Activated naive CD4-positive, alpha-beta T cell treated with anti-CD3 and anti-CD28 coated beads, Interleukin-2, amount 10 ng/mL, durations not matched to agents 7 days and 5 days (primary cell): ENCODE measurements at regions not wholly inside any gene's neighbourhood (a gene's known extent, or its start where the extent isn't known, plus 50 kb on each side); places are given as distances from the start of the nearest gene placed in this dataset.

Experiments used
- CTCF ChIA-PET: fragments of 350-600 bp; sonication (Branson Sonifier 250); formaldehyde crosslinking; loops from one replicate; lab custom pipeline; 2021; ENCODE audit warnings: antibody characterized with exemption; lab: Charles Lee
- DNase-seq: peaks from one replicate; pipeline ENCODE4 v3.0.0-alpha.2; 2020
- H3K27ac Mint-ChIP-seq: one replicate; pipeline ENCODE4 v1.8.0; 2021; ENCODE audit warnings: mild to moderate bottlenecking, moderate library complexity, mixed read lengths
- H3K27me3 Mint-ChIP-seq: one replicate; pipeline ENCODE4 v1.8.0; 2021; ENCODE audit warnings: mild to moderate bottlenecking, mixed read lengths
- H3K36me3 Mint-ChIP-seq: one replicate; pipeline ENCODE4 v1.8.0; 2021; ENCODE audit warnings: mixed read lengths
- H3K4me1 Mint-ChIP-seq: one replicate; pipeline ENCODE4 v1.8.0; 2021; ENCODE audit warnings: mixed read lengths
- H3K4me3 Mint-ChIP-seq: one replicate; pipeline ENCODE4 v1.8.0; 2021; ENCODE audit warnings: mild to moderate bottlenecking, moderate library complexity, mixed read lengths
- H3K9me3 Mint-ChIP-seq: one replicate; pipeline ENCODE4 v1.8.0; 2021; ENCODE audit warnings: mixed read lengths

DNA sequence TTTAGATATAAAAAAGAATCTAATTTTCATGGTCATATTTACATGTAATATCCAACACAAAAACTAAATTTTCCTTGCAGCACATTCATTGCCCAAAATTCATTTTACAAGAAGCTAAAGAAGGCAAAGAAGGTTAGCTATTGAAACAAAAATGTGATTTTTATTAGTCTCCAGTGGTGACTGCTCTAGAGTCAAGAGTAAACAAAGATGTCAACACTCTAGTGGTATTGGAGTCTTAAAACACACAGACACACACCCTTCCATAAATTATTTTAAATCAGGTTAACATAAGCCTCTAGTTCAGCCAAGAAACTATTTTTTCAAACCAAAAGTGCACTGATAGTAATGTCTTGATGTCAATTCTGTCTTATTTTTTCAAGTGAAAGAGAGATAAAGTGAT, 329.2 kb downstream of the ZNF608 start:
- no peak overlapping the region for H3K27ac Mint-ChIP-seq
- H3K9me3 Mint-ChIP-seq = peaks cover 2% of the 10 kb centered on the region
- H3K36me3 Mint-ChIP-seq = no peaks in the 10 kb centered on the region
- H3K4me1 Mint-ChIP-seq = no peaks in the 10 kb centered on the region
- H3K4me3 Mint-ChIP-seq = no peak overlapping the region
- H3K27me3 Mint-ChIP-seq = no peaks in the 10 kb centered on the region
- CTCF ChIA-PET = no interaction called here
- no peak for DNase-seq

DNA sequence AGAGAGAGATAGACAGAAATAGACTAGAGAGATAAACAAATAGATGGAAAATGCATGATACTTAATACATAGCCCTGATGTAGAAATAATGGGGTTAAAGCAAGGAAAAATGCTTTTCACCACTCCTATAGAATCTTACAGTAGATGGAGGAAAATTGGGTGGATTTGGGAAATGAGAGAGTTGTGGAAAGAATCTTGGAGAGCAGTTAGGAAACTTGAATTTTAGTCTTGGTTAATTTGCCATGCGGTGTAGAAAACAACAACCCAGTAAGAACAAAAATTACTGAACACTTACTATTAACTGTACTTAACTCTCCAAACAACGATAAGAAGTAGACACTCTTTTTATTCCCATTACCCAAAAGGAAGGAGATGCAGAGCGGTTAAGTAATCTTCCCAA, 329.8 kb downstream of the ZNF608 start:
- Mint-ChIP-seq H3K4me1 (no peaks in the 10 kb centered on the region), H3K4me3 (no peak overlapping the region), H3K27ac (no peak overlapping the region), H3K27me3 (no peaks in the 10 kb centered on the region), H3K36me3 (no peaks in the 10 kb centered on the region), H3K9me3 (no peaks in the 10 kb centered on the region)
- DNase-seq = no peak
- CTCF ChIA-PET = no interaction called here

DNA sequence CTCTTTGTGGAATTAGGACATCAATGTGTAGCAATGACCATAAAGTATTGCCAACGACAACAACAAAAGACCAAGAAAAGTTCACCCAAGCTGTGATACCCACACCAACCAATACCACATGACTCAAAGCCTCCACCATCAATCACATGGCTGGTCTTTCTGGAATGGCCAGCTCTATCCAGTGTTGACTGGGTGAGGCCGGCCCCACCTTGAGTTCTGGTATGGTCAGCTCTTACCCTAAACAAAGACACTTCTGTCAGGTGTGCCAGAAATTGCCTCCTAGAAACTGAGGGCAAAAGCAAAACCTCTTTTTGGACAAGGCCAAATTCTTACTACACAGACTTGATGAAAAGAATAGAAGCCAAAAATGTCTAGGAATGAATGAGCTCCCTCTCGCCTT, 331.5 kb downstream of the ZNF608 start:
- Mint-ChIP-seq H3K27me3 (no peaks in the 10 kb centered on the region), H3K27ac (no peak overlapping the region), H3K4me1 (no peaks in the 10 kb centered on the region), H3K36me3 (no peaks in the 10 kb centered on the region), H3K9me3 (no peaks in the 10 kb centered on the region), H3K4me3 (no peak overlapping the region)
- DNase-seq = no peak
- CTCF ChIA-PET = no interaction called here

DNA sequence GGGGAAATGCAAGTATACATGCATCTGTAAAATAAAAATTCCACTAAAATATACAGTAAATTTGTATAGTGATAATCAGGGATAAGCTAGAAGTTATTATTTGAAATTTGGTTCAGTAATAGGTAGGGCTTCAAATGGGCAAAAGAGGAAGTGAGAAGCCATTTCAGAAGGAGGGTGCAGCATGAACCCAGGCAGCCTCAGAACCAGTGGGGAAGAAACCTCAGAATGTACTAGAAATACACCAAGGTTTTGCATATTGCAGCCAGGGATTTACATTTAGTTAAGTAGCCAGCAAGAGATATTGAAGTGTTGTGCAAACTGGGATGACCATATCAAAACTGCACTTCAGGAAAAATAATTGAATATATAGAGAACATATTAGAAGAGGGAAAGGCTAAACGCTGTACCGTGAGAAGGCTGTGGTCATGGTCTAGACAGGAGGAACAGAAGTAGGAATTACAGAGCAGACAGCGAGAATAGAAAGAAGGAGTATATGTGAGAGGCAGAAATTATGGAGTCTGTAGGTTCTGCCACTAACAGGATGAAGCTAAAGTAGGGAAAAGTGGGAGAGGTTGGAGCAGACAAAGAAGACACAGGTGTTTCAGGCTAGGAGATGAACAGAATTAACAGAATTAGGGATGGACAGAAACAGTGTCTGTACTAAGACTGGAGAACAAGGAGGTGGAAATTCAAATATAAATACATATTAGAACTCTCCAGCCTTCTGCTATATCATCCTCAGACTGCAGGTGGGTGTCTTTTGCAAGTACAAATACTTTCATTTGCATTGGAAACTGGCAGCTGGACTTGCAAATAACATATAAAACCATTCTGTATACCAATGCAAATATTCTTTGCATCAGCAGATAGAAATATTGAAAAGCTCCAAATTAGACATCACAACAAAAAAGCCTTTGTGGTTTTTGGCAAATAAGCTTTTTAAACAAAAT, 335.6 kb downstream of the ZNF608 start:
- no peak for DNase-seq
- Mint-ChIP-seq H3K27me3 (no peaks in the 10 kb centered on the region), H3K9me3 (no peaks in the 10 kb centered on the region), H3K27ac (no peak overlapping the region), H3K4me3 (no peak overlapping the region), H3K36me3 (no peaks in the 10 kb centered on the region), H3K4me1 (no peaks in the 10 kb centered on the region)
- CTCF ChIA-PET = no interaction called here

DNA sequence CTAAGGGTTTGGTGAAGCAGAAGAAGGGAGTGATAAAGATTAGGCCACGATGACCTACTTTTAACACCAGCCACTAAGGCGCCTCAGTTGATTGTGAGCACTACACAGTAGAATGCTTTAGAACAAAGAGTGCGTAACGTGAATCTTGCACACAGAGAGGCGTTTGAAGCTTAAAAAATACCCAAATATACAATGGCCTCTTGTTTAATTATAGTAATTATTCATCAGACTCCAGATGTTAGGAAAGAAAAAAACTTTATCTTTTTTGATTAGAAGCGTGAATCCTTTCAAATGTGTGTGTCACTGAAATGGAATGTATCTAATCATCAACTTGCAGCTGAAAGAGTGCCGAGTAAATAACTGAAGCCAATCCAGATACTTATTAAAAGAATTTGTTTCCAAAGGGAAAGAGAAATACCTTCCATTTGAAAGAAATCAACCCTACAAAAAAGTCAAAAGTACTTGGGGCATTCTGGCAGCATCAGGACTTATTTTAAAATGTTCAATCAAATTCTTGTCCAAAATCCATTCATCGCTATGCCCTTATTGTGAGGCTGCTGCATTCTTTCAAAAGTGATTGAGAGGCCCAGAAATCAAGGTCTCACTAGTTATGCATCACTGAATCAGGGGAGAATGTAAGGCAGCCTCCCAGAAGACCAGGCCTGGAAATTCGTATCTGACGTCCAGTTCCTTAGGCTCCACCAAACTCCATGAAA, 337.5 kb downstream of the ZNF608 start:
- H3K9me3 Mint-ChIP-seq = no peaks in the 10 kb centered on the region
- H3K27me3 Mint-ChIP-seq = no peaks in the 10 kb centered on the region
- H3K4me3 Mint-ChIP-seq = no peak overlapping the region
- H3K27ac Mint-ChIP-seq = no peak overlapping the region
- H3K4me1 Mint-ChIP-seq = no peaks in the 10 kb centered on the region
- CTCF ChIA-PET = no interaction called here
- no peaks in the 10 kb centered on the region for H3K36me3 Mint-ChIP-seq
- DNase-seq = no peak

DNA sequence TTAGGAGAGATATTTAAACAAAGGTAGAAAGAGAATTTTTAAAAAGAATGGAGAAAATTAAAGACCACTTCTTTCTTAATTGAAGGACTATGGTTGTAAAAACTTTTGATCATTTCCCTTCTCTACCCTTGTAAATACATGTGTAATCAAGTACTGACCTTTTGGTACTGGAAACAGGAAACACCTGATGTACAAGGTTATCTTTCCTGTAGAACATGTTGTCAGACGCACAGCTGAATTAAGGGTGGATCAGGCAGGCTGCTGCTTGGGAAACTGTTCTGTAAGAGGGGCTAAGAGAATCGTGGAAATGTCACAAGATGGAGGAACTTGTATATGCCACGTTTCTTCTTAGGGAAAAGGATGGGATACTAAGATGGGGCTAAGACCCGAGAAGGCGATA, 341.6 kb downstream of the ZNF608 start:
- no peak overlapping the region for H3K4me3 Mint-ChIP-seq
- H3K27ac Mint-ChIP-seq = no peak overlapping the region
- no peaks in the 10 kb centered on the region for H3K36me3 Mint-ChIP-seq
- no peaks in the 10 kb centered on the region for H3K9me3 Mint-ChIP-seq
- DNase-seq = no peak
- no peaks in the 10 kb centered on the region for H3K27me3 Mint-ChIP-seq
- H3K4me1 Mint-ChIP-seq = no peaks in the 10 kb centered on the region
- CTCF ChIA-PET = no interaction called here

DNA sequence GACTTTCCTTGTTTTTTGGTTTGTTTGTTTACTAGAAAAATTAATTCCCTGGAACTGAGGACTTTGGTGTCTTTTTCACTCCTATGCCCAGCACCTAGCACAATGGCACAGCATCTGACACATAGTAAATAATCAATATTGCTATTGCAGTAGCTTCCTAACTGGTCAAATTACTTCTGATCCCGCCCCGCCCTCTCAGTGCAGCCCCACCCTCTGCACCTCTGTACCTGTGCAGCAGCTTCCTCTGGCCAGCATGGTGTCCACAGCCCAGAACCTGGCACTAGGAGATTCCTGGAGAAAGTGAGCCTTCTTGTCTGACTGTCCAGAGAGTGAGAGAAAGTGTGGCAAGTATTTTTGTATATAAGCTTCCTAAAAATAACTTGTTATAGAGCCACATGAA, 343.2 kb downstream of the ZNF608 start:
- no peaks in the 10 kb centered on the region for H3K36me3 Mint-ChIP-seq
- no peaks in the 10 kb centered on the region for H3K27me3 Mint-ChIP-seq
- no peaks in the 10 kb centered on the region for H3K9me3 Mint-ChIP-seq
- no peaks in the 10 kb centered on the region for H3K4me1 Mint-ChIP-seq
- no peak overlapping the region for H3K4me3 Mint-ChIP-seq
- no peak for DNase-seq
- CTCF ChIA-PET = no interaction called here
- H3K27ac Mint-ChIP-seq = no peak overlapping the region

DNA sequence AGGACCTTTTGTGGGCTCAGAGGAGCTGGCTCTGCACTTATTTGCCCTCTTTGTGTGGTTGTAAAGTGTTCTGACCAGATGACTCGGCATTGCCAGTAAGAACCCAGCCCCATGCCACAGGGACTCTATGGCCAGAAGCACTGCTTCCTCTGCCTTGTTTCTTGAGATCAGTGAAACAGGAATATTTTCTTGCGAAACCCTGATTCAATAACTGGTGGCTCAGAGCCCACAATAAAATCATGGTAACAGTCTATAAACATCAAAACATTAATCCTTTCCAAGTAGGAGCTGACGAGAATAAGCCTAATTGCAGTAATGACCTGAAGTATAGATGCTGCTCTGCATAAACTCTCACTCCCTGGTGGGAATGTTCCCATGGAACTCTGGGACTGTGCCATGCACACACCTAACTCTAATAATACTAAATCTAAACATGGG, 344.3 kb downstream of the ZNF608 start:
- Mint-ChIP-seq H3K4me3 (no peak overlapping the region), H3K4me1 (no peaks in the 10 kb centered on the region)
- DNase-seq = no peak

DNA sequence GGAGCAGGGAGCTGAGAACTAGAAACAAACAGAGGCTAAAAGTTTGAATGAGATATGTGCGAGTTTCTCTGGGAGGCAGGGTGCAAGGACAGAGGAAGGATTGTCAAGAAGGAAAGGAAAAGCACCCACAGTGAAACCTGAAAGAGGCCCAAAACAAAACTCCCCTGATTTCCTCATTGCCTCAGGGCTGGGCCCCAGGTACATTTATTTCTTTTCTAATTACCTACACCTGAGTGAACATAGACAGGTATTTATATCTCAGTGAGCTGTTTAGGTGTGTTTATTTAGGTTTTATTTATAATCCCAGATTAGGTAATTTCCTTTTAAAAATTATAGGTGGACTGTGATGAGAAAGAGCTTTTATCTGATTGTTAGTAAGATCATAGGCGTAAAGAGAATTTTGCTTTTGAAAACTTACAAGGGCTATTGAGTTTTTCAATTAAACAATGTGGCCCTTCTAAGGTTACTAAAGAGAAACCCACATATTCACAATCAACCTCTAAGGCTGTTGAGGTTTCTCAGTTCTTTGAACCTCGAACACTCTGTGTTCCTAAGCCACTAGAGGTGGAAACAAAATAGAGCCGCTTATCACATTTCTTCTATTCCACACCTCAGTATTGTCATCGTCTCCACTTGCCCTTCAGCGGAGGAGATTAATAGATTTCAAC, 344.8 kb downstream of the ZNF608 start:
- CTCF ChIA-PET = no interaction called here
- no peak for DNase-seq
- no peaks in the 10 kb centered on the region for H3K9me3 Mint-ChIP-seq
- no peaks in the 10 kb centered on the region for H3K4me1 Mint-ChIP-seq
- no peak overlapping the region for H3K4me3 Mint-ChIP-seq
- H3K27ac Mint-ChIP-seq = no peak overlapping the region
- no peaks in the 10 kb centered on the region for H3K36me3 Mint-ChIP-seq
- no peaks in the 10 kb centered on the region for H3K27me3 Mint-ChIP-seq

More for the DNA sequence above, 344.3 kb downstream of the ZNF608 start:
- no peaks in the 10 kb centered on the region for H3K9me3 Mint-ChIP-seq
- H3K36me3 Mint-ChIP-seq = no peaks in the 10 kb centered on the region
- no peak overlapping the region for H3K27ac Mint-ChIP-seq
- CTCF ChIA-PET = no interaction called here
- no peaks in the 10 kb centered on the region for H3K27me3 Mint-ChIP-seq

DNA sequence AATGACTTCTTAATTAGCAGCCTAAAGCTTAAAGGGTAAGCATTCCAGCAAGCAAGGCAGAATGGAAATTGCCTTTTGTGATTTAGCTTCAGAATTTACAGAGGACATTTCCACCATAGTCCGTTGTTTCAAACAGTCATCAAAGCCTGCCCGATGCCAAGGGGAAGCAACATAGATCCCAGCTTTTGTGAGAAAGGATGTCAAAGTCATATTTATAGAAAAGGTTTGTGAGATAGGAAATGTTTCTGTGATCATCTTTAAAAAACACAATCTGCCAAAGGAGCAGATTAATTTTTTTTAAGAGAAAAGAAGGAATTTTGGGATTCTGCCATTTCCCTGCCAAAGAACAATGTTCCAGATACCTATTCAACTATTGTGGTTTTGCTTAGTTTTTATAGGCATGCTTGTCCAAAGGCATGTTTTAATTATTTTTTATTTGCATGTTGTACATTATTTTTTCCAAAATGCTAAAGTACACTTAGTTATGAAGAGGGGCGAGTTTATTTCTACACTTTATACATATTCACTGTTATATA, 346.9 kb downstream of the ZNF608 start:
- Mint-ChIP-seq H3K4me3 (no peak overlapping the region), H3K4me1 (no peaks in the 10 kb centered on the region), H3K27me3 (no peaks in the 10 kb centered on the region), H3K27ac (no peak overlapping the region), H3K9me3 (no peaks in the 10 kb centered on the region), H3K36me3 (no peaks in the 10 kb centered on the region)
- no peak for DNase-seq
- CTCF ChIA-PET = no interaction called here

DNA sequence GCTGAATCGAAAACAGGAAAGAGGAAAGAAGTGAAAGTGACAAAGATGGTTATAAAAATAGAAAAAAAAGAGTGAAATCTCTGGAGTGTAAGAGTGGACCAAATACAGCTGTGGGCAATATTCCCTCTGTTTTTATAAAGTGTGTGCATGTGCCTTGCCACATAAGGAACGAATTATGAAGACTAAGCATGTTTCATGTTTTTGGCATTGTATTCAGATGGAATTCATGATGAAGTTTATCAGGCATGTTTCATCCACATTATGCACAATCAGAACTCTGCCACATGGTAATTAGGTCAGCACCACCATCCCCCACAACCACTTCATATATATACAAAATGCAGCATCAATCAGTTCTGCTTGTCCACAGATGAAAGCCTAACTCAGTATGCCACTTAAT, 348.0 kb downstream of the ZNF608 start:
- no peaks in the 10 kb centered on the region for H3K4me1 Mint-ChIP-seq
- H3K27me3 Mint-ChIP-seq = no peaks in the 10 kb centered on the region
- no peak overlapping the region for H3K27ac Mint-ChIP-seq
- no peaks in the 10 kb centered on the region for H3K9me3 Mint-ChIP-seq
- no peak for DNase-seq
- no peak overlapping the region for H3K4me3 Mint-ChIP-seq
- CTCF ChIA-PET = no interaction called here
- H3K36me3 Mint-ChIP-seq = no peaks in the 10 kb centered on the region

DNA sequence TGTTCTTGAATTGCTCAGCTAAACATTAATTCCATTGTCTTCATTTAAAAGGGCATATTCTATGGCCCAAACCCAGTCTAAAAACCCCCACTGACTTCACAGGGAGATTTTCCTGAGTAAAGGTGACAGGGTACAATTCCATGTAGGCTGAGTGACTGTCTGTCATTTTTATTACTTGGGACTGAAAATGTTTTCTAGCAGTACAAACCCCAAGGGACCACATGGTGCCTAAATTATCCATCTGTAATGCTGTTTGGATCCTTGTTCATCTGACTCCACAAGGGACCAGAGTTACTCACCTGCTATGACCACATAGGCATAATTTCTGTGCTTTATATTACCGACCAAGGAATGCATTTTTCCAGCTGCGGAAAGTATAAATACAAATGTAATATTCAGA, 349.1 kb downstream of the ZNF608 start:
- CTCF ChIA-PET = no interaction called here
- H3K9me3 Mint-ChIP-seq = no peaks in the 10 kb centered on the region
- no peaks in the 10 kb centered on the region for H3K27me3 Mint-ChIP-seq
- no peak overlapping the region for H3K27ac Mint-ChIP-seq
- no peaks in the 10 kb centered on the region for H3K4me1 Mint-ChIP-seq
- DNase-seq = no peak
- no peaks in the 10 kb centered on the region for H3K36me3 Mint-ChIP-seq
- no peak overlapping the region for H3K4me3 Mint-ChIP-seq

DNA sequence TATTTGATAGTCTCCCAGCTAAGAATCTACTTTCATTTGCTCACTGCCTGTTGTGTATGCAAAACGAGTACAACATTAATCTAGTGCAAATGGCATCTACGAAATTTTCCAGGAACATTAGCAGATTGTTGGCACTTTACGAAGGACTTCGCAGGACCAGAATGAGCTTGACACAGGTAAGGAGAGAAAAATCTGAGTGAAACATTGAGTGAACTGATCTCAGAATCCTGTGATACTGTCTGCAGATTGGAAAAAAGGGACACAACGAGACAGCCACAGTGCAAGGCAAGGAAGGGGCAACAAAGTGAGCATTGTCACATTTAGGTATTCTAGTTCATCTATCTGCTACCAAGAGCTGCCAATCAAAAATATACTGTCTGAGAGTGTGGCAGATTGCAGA, 350.5 kb downstream of the ZNF608 start:
- no peak overlapping the region for H3K4me3 Mint-ChIP-seq
- H3K27ac Mint-ChIP-seq = no peak overlapping the region
- DNase-seq = no peak
- CTCF ChIA-PET = no interaction called here
- no peaks in the 10 kb centered on the region for H3K9me3 Mint-ChIP-seq
- no peaks in the 10 kb centered on the region for H3K4me1 Mint-ChIP-seq
- no peaks in the 10 kb centered on the region for H3K27me3 Mint-ChIP-seq
- H3K36me3 Mint-ChIP-seq = no peaks in the 10 kb centered on the region

DNA sequence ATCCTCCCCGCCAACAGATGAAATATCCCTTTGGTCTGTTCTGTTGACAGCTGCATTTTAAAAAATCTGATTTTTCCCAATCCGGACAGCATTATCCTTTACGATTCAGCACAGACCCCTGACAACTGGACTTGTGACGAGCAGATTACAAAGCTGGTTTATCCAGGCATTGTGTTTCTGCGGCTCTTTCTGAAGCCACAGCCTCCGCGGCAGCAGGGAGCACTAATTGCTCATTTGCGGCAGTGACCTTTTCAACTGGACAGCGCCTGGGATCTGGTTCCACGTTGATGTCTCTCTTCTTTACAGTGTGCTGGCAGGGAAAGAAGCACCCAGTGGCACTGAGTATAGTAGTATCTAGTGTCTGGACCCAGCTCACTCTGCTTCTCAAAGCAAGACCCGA, 351.2 kb downstream of the ZNF608 start:
- H3K4me1 Mint-ChIP-seq = no peaks in the 10 kb centered on the region
- DNase-seq = no peak
- CTCF ChIA-PET = no interaction called here
- no peaks in the 10 kb centered on the region for H3K9me3 Mint-ChIP-seq
- no peaks in the 10 kb centered on the region for H3K27me3 Mint-ChIP-seq
- H3K4me3 Mint-ChIP-seq = no peak overlapping the region
- no peaks in the 10 kb centered on the region for H3K36me3 Mint-ChIP-seq
- H3K27ac Mint-ChIP-seq = no peak overlapping the region
